ENCODE measurements at regions not wholly inside any gene's neighbourhood (a gene's known extent, or its start where the extent isn't known, plus 50 kb on each side); places are given as distances from the start of the nearest gene placed in this dataset.

- no peak for DNase-seq
Measured at GRCh38 chr3:28835249-28835648, 445.6 kb upstream of the RBMS3 start.

DNA sequence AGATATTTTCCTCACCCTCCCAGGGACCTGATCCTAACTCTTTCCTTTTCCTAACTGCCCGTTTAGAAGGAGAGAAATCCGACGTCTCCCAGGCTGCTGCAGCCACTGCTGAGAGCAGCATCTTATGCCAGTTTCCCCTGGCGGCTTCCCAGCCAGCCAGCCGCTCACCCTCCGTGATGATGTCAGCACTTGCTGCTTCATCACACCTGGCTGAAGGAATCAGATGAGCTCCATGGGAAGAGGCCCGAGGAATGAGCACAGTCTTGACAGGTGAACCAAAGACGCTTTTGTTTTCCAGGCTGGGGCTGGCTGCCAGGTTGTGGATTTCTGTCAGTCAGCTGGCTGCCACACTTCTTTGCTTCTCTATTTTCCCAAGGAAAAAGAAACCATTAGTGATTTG is 445.1 kb upstream of the RBMS3 start:
- DNase-seq = no peak

DNA sequence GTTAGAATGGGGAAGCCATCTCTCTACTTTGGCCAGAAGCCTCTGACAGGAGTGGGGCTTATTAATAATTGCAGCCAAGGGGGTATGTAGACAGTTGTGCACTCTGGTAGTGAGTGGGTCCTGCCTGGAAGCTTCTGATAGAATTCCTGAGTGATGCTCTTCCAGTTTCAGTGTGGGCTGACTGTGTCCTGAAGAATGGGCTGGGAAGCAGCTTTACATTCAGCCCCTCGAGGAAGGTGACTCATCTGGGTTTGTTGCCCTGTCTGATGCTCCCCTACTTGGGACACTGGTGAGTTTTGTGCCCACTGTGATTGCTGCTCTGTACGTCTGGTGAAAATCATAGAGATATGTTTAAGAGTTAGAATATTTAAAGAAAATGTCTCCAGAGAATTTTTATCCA is 444.7 kb upstream of the RBMS3 start:
- DNase-seq = no peak

DNA sequence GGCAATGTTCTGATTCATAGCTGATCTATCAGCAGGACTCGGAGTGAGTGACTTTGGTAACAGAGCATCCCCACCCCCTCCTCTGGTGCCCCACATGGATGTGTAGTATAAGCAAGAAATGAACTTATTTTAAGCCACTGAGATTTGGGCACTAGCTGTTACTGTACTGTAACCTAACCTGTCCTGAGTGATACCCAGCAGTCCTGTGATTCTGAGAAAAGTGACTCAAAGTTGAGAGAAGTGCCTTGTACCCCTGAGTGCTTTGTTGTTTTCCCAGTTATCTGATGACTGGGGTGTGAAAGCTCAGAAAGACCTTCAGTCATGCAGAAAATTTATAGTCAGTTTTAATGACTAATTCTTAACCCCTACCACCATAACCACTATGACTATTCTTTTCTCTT is 439.9 kb upstream of the RBMS3 start:
- DNase-seq = no peak

- DNase-seq = no peak
Measured at GRCh38 chr3:28841441-28841840, 439.4 kb upstream of the RBMS3 start.

- DNase-seq = no peak
Measured at GRCh38 chr3:28844298-28845005, 436.4 kb upstream of the RBMS3 start.

- DNase-seq = no peak
Measured at GRCh38 chr3:28845006-28845324, 435.9 kb upstream of the RBMS3 start.

- no peak for DNase-seq
Measured at GRCh38 chr3:28846971-28847478, 433.8 kb upstream of the RBMS3 start.

GRCh38 chr3:28847736-28848135 is 433.1 kb upstream of the RBMS3 start:
- no peak for DNase-seq

DNA sequence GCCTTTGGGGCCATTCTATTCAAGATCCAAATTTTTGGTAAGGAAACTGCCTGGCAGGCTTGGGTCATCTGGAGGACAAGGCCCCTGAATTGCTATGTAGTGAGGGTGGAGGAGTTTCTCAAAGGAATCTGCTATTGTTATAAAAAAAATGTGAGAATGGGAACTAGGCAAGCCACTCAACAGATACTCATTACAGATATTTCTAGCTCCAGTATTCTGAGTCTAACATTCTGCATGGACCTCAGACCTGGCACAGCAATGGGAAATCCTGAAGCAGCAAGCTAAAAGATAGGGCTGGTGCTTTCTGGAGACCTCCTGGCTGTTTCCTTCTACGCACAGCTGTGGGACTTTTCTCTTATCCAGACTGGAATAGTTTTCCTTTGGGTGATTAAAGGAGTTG is 430.7 kb upstream of the RBMS3 start:
- no peak for DNase-seq

- DNase-seq = no peak
Measured at GRCh38 chr3:28853830-28854229, 427.0 kb upstream of the RBMS3 start.

DNA sequence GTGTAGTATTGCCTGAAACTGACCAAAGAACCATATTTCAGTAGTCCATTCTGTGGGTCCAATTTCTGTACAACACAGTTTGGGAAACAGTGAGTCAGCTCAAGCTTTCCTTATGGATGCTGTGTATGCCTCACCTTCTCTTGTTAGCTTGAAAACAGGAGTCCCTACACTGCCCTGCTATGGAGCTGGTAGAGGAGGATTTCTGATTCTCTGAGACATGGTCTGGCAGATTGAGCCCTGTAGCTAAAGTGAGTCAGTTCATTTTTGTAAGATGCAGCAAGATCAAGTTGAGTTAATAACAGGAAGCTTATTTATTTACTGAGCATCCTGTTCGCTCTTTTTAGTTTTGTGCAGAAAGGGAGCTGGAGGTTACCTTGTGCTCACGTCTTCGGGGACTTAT is 424.1 kb upstream of the RBMS3 start:
- no peak for DNase-seq

- no peak for DNase-seq
Measured at GRCh38 chr3:28859897-28860296, 421.0 kb upstream of the RBMS3 start.

- DNase-seq = no peak
Measured at GRCh38 chr3:28860307-28860706, 420.6 kb upstream of the RBMS3 start.

DNA sequence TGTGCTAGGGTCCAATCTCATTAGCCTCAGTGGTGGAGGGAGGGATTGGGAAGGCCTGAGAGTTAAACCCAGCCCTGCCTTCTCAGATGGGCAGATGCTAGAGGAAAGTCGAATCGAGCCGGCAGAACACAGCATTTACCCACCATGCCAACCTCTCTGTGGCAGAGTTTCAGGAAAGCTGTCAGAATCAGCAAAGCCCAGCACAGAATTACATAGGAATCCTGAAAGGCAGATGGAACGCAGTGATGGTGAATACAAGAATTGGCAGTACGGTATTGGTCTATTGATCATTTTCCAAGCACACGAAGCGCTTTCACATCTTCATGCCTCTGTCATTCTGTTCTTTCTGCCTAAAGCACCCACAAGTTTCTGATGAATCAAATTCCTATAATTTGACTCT is 417.7 kb upstream of the RBMS3 start:
- no peak for DNase-seq

- DNase-seq = no peak
Measured at GRCh38 chr3:28867836-28868235, 413.0 kb upstream of the RBMS3 start.

GRCh38 chr3:28868897-28869296 is 412.0 kb upstream of the RBMS3 start:
- no peak for DNase-seq

GRCh38 chr3:28877912-28878311 is 403.0 kb upstream of the RBMS3 start:
- DNase-seq = no peak

DNA sequence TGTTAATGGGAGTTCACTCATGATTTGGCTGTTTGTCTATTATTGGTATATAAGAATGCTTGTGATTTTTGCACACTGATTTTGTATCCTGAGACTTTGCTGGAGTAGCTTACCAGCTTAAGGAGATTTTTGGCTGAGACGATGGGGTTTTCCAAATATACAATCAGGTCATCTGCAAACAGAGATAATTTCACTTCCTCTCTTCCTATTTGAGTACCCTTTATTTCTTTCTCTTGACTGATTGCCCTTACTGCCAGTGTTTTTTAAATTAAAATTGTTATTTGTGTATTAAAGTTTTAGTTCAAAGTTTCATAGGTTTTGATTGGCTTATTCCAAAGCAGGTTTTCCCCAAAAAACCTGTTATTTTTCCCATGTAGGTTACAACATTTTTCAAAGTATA is 390.5 kb upstream of the RBMS3 start:
- no peak for DNase-seq

DNA sequence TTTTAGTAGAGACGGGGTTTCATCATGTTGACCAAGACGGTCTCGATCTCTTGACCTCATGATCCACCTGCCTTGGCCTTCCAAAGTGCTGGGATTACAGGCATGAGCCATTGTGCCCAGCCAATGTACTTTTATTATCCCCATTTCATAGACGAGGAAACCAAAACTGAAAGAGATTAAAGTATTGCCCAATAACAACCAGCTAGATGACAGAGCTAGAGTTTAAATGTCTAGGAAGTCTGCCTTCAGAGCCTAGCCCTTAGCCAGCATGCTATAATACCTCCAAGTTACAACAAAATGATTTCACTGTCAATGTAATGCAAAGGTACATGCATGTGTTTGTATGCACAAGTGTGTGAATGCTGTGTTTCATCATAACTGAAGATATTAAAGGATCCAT is 389.4 kb upstream of the RBMS3 start:
- no peak for DNase-seq

GRCh38 chr3:28900301-28900700 is 380.6 kb upstream of the RBMS3 start:
- no peak for DNase-seq

GRCh38 chr3:28901018-28901417 is 379.9 kb upstream of the RBMS3 start:
- no peak for DNase-seq

DNA sequence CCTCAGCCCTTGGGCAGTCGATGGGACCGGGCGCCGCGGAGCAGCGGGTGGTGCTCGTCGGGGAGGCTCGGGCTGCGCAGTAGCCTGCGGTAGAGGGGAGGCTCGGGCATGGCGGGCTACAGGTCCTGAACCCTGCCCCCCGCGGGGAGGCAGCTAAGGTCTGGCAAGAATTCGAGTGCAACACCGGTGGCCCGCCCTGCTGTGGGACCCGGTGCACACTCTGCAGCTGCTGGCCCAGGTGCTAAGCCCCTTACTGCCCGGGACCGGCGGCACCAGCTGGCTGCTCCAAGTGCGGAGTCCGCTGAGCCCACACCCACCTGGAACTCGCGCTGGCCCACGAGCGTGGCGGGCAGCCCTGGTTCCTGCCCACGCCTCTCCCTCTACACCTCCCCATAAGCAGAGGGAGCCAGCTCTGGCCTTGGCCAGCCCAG is 377.7 kb upstream of the RBMS3 start:
- DNase-seq = no peak

DNA sequence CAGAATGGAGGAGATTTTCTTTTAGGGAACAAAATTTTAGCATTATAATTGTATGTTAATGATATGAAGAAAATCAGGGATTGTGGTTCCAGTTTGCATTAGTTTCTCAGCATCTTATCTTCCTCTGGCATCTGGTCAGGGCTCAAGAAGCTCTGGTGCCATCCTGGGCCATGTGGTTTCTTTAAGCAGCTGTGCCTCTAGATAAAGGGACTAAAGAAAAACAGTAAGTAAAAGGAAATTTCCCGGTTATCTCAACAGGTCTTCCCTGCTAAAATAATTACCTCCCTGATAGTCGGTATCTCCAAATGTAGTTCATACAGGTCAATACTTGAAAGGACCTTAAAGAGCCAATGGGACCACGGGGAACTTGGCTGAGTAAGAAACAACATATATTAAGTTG is 375.1 kb upstream of the RBMS3 start:
- DNase-seq = no peak

DNA sequence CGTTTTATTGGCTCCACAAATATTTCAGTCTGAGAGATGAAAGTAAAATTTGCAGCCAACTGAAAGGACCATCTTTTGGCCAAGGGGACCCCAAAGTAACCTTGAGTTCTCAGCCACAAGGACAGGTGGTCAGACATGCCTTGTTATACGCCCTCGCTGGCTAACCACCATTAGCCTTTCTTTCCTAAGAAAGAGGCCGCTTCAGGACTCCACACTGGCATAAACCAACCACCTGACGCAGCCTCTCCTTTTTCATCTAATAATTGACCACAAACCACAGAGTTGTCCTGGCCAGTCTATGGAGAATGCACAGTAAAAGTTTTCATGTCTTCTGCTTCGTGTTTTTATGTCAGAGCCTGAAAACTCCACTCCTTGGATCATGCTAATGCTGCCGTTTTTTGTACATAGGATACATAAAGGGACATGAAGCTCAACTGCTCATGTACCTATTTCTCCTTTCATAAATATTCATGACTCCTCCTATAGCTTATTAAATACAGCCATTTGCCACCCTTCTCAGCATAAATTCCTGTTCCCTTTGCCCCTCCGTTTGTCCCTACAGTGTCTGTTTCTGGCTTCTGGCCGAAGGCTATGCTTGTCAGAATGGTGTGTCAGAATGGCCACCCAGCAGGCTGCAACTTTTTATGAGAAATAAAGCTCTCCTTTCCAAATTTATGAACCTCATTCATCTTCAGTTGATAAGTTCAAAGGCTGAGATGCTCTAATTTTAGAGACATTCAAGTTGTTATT is 374.1 kb upstream of the RBMS3 start:
- DNase-seq = no peak

Data from activated CD8-positive, alpha-beta memory T cell treated with anti-CD3 and anti-CD28 coated beads, Interleukin-2, amount 50 U/mL, for 4 hours (primary cell).